Activated CD4-positive, alpha-beta T cell treated with anti-CD3 and anti-CD28 coated beads for 4 hours (primary cell): ENCODE measurements at regions not wholly inside any gene's neighbourhood (a gene's known extent, or its start where the extent isn't known, plus 50 kb on each side); places are given as distances from the start of the nearest gene placed in this dataset.
"Not testable (repeated sequence)": the region's sequence is repeated elsewhere in the genome, so short reads cannot be mapped to it uniquely, and the experiment has no call there.

ENCODE experiments used
- DNase-seq, 2 donors: peaks; one replicate each; pipeline ENCODE4 v3.0.0-alpha.2; 2020

DNA sequence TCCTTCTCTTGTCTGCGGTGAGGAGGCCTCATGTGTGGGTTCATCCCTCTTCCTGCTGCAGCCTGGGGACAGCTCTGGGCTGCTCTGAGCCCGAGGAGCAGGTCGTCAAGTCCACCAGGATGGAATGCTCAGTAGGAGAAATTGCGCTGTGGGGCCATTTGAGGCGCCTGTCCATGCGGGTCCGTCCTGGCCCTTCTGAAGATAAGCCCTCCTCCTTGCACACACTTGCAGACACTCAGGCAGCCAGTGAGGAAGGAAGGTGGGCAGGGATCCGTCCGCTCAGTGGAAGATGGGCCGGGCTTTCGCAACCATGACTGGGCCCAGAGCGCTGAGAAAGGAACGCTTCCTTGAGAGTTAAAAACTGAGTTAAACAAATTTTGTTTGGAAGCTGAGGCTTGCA lies 356.8 kb downstream of the GLRX3 start:
- no peak for DNase-seq

DNA sequence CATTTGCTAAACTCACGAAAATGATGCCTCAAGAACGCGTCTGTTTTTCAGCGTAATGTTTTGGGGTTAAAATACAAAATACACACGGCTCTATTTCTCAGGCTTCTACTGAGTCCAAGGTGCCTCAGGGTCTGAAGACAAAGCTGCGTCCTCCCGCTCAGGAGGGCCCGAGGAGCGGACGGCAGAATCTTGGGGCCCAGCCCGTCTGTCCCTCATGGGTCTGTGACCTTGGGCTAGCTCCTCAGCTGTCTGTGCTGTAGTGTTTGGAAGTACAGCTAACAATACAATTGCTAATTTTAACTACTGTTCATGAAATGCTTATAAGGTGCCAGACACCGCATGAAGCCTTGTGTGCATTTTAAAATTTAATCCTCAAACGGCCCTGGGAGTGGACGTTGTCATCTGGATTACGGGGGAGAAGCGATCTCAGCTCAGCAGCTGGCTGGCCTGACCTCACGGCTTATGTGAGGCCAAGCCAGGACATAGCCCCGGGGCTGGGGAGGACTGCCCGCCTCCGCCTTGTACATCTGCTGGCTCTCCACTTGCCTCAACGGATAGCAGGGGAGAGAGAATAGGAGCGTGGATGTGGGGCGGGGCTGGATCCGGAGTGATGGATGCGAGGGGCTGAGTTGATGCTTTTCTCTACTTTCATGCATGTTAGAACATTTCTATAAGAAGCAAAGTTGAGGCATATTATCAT lies 357.4 kb downstream of the GLRX3 start:
- no peak for DNase-seq

DNA sequence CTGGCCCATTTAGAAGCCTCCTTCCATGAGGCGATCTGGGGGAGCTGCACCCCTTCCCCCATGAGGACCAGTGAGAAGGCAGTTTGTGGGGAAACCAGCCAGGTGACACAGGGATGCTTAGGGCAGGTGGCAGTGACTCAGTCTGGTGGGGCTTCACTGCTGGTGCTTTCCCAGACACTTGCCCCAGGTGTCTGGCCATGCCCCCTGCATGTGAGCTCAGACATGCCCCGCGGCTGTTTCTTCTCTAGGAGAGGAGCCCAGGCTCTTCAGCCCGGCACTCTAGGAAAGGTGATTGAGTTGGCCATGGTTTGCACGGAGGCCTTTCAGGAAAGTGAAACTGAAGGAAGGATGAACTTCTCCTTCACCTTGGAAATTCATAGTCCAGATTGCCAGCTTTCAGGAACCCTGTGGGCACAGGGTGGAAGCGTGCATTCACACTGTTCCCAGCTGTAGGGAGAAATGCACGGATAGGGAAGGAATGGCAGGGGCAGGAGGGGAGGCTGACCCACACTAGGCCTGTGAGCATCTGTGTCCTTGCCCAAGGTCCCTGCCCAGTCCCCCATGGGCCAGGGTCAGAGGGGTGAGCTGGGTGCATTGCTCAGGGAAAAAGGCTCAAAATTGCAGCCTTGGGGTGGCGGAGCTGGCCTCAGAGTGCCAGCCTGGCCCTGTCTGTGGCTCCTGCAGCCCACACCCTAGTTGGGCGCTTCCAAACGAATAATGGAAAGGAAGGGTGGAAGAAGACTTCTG lies 359.1 kb downstream of the GLRX3 start:
- no peak for DNase-seq

DNA sequence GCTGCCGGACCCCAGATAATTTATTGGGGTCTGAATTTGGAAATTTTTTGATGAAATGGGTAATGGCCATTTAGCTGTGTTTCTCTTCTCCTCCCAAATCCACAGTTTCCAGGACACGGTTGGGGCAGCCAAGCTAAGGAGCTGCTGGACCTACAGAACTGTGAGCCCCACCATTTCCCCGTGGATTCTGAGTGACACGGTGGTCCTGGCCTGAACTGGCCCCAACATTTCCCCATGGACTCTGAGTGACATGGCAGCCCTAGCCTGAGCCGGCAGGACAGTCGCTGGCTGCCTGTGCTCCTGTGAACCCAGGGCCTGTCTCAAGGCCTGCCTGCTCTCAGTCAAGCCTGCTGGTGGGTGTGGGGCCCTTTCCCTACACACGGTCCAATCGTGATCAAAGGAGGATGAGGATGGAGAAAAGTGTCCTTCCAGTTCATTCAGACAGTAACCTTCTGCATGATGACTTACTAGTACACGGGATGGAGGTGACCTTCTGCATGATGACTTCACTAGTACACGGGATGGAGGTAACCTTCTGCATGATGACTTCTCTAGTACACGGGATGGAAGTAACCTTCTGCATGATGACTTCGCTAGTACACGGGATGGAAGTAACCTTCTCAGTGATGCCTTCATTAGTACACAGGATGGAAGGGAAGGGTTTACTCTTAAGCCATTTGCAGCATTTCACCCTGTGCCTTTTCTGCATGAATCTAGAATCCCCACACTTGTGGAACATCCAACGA lies 359.9 kb downstream of the GLRX3 start:
- DNase-seq: no peak

DNA sequence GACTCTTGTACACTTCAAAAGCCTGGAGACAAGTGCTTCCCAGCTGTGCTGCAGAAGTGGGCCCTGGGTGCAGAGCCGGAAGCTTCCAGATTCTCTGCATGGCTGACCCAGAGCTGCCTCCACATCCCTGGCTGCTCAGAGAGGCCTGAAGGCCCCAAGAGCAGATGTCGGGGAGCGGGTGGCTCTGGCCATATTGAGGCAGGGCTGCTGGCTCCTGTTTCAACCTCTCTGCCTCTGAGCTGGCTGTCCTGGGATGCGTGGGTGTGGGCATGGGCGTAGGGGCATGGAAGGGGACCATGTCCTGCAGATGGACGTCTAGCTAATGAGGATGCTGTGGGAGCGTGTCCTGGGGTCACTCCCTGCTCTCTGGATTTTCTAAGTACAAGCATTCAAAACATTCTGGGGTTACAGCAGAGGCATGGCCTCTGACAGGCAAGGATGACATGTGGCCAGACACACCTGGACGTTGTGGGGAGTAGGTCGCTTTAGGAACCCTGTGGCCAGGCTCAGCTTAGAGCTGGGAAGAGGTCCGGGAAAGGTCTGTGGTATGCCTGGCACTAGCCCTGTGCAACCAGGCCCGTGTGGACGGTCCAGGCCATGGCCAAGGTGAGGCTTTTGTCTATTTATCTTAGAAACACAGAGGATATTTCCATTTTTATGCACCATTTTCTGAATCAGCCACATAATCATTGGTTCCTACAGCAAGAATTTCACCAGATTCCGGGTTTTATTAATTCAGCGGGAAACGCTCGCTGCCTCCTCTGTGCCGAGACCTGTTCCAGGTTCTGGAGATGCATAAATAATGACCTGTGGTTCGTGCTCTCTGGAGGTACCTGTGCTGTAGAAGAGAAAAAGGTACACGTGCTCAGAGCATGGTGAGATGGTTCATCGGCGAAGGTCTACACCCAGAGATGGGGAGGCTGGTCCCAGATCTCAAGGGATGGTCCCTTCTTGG lies 361.1 kb downstream of the GLRX3 start:
- no peak for DNase-seq

DNA sequence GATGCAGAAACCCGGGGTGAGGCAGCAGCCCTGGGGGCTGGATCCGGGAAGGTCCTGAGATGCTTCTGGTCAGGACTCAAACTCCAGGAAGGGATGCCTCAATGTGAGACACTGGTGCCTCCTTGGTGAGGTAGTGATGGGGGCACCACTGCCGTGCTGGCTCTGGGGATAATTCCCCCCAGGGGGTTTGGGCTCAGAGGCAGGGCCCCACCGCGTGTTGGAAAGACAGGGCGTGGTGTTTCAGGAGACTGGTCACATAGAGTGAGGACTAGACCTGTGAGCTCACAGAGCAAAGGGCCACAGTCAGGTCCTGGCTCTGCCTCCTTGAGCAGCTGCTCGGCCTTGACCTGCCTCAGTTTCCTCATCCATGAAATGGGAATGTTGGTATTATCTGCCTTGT lies 361.9 kb downstream of the GLRX3 start:
- DNase-seq: no peak

DNA sequence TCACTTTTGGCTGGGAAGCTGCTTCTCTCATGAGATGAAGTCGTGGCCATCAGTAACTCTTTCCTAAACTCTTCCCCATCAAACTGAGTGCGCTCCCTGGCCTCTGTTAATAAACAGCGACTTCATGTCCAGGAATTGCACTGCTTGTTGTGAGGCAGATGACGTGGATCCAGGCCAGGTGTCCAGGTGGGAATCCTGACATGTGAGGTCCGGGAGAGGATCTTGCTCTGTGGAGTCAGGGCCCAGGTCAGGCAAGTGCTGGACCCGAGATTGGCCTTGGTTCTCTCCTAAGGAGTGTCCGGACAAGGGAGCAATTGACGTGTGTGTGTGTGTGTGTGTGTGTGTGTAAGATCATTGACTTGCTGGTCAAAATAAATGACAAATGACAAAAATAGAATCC lies 362.7 kb downstream of the GLRX3 start:
- no peak for DNase-seq

DNA sequence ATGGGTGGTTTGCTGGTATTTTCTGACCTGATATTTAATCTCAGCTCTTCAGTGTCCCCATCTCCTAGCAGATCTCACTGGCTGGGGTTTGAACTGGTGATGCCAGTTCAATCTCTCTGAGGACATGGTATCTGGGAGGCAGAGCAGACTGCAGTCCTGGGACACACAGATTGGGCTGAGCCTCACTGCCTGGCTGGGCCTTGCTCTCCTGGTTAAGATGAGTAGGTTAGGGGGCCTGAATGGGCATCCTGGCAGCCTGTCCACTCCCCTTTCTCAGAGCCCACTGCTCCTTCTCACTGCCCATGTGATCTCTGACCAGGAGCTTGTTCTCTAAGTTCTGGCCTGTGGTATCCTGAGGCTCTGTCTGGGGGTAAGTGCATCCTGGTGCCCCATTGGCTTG lies 363.4 kb downstream of the GLRX3 start:
- DNase-seq: no peak

DNA sequence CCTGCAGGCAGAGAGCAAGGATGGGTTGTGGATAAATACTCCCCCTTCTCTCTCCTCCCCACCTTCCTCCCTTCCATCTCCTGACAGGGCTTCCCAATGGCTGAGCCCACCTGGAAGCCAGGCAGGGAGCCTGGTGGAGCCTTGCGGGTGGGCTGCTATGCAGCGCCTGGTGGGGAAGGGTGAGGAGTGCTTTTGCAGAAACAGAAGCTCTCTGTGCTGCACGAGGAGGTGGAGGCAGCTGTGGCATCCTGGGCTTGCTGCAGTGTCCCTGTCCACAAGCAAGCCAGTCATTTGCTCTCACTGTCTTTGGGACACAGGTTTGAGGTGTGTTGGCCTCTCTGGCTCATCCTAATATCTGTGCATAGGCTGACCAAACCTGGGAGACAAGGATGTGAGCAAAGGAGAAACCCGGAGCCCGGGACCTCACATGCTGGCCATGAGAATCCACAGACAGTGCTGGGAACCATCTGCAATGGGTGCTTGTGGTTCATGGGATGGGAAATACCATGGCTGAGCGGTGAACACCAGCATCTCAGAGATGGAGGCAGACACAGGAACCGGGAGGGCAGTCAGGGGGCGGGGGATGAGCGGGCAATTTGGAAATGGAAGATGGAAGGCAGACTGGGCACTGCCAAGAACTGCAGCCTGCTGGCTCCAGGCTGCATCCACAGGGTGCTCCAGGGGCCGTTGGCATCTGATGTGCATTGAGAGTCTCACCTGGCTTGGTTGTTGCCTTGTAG lies 364.2 kb downstream of the GLRX3 start:
- no peak for DNase-seq

DNA sequence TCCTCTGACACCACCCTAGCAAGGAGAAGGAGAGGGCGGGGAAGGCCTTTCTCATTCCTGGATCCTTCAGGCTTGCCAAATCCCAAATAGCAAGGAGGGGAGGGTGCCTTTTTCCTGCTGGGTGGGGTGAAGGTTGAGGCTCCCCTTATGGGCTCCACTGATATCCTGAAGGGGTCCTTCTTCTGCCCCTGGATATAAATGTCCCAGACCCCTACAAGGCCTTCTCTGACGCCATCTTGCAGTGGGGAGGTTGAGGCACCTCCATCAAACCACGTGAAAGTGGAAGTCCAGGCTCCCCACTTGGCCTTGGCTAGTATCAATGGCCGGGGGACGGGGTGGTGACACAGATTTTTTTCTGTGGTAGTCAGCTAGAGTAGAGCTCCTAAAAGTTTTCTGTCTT lies 371.3 kb downstream of the GLRX3 start:
- DNase-seq: no peak

DNA sequence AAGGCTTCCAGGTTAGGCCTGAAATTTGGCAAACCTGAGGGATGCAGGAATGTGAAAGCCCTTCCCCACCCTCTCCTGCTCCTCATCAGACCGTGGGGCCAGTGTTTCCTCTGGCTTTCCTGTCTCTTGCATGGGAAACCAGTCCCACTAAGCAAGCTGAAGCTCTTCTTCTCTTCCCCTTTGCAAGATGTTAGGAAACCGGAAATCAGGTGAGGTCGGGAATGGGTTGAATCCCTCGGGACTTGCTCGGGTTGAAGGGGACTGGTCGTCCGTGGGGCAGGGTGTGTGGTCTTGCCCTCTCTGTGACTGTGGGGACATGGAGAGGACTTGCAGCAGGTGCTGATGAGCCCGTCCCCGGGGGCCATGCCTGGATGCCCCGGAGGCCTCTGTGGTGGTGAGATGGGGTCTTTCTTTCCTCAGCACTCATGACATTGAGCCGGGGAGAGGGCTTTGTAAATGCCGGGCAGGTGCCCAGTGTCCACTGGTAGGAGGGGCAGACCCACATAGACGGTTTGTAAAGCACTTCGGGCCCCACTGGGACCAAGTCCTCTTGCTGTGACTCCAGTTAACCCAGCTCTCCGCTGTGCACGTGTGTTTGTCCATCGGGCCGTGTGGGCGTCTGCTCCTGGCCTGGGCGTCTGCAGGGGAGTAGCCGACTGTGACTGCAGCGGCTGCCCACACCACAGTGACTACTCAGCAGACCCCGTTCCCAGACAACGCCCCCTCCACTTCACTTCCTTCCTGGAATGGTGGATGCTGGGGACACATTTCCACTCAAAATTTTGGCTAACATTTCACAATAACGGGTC lies 373.9 kb downstream of the GLRX3 start:
- DNase-seq: no peak

DNA sequence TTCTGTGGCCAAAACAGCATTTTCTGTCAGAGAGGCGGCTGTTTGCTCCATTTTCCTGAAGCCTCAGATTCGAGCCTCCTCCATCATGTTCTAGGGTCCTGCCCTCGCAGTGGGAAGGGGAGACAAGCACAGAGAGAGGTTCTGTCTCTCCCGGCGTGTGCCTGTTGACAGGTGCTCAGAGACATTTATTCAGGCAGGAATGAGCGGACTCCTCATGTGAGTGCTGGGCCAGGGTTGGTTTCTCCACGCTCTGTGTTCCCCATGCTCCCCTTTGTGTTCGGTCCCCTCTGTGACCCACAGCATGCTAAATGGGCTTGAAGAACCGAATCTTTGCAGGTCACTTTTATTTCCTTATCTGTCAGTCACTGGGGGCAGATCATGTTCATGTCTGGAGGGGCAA lies 374.6 kb downstream of the GLRX3 start:
- no peak for DNase-seq

DNA sequence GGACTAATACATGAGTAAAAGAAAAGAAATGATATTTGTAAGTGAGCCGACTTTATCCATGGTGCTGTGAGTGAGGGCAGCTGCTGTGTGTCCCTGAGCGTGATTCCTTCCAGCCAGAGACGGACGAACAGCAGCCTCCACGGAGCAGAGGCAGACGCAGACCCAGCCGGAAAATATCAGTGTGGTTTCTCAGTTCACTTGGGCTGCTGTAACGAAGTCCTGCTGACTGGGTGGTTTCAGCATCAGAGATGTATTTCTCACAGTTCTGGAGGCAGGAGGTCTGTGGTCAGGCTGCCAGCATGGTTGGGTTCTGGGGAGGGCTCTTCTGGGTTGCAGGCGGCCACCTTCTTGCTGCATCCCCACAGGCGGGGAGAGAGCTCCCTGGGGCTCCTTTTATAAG lies 375.6 kb downstream of the GLRX3 start:
- DNase-seq: no peak

DNA sequence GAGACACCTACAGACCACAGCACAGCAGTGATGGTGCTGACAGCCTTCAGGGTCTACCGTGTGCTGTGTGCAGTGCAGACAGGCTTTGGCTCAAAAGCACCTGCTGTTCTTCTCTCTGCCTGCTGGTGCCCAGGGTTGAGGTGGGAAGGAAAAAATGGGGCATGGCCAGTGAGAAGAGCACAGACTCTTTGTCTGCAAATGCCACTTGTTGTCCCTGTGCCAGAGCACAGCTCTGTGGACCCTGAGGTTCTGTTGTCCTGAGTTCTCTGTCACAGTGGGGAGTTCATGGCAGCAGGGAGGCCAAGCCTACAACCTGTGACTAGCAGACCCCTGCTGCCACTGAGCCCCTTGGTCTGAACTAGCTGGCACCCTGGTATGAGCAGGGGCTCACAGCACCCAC lies 376.7 kb downstream of the GLRX3 start:
- no peak for DNase-seq

DNA sequence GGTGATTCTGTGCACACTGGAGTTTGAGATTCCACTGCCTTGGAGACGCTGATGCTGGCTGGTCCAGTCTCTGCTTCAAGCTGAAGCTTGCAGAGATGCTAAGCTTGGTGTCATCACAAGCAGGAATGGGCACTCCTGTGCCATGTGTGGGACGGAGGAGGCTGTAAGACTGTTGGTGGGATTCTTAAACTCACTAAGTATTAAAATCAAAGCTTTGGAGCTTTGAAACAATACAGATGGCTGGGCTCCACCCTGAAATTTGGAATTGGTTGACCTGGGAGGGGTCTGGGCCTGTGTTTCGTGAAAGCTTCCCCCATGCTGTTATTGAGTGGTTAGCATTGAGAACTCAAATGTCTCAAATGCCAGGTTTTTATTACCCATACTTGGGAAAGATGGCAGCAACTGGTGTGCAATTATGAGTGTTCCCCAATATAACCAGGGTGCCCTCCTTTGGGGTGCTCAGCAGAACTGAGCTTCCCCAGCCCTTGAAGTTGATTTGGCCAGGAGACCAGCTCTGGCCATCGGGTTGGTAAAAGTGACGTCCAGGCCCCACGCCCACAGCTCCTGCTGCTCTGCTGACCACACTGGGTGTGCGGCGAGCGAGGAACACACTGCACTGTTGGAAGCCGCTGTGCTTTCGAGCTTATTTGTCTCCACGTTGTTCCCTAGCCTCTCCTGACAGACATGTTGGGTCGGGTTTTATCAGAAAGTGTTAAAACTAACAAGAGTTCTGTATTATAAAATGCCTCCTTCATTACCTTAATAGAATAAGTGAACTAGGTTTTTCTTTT lies 377.7 kb downstream of the GLRX3 start:
- DNase-seq: no peak

DNA sequence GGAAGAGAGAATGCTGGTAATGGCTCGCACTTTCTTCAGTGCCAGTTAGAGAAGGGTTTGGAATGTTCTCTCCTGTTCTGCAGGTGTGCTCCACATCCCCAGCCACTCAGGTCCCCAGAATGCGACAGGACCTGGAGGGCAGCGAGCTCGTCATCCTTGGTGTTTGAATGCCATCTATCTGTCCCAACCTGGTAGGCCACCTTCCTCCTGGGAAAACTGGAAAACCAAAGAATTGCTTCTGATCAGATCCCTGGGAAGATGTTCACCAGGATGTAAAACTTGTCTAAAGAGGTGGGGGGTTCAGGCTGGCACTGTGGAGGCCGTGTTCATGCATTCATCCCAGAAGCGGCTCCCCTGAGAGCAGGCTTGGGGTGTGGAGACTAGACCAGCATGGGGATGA lies 379.5 kb downstream of the GLRX3 start:
- no peak for DNase-seq

DNA sequence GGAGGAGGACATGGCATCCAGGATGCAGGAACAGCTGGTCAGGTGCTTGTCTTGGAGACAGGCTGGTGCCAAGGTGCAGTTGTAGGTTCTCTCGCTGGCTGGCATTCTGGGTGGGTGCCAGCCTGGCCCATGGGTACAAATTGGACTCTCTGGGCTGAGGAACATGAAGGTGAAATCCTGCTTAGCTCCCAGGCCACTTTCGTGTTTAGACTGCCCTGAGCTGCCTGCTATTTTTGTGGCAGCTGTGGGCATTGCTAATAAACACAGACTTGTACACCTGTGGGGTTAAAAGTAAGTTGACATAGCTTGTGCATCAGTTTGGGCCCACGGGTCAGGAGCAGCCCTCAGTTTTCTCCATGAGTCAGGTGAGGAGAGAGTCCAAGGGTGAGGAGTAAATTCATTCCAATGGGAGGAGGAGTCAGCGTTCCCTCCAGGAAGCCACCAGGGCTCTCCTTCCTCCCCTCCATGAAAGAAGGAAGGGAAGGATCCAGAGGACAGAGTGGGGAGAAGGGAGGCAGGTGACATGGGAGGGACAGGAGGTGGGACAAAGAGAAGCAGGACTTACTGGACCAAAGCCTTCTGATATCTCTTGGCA lies 380.0 kb downstream of the GLRX3 start:
- no peak for DNase-seq

DNA sequence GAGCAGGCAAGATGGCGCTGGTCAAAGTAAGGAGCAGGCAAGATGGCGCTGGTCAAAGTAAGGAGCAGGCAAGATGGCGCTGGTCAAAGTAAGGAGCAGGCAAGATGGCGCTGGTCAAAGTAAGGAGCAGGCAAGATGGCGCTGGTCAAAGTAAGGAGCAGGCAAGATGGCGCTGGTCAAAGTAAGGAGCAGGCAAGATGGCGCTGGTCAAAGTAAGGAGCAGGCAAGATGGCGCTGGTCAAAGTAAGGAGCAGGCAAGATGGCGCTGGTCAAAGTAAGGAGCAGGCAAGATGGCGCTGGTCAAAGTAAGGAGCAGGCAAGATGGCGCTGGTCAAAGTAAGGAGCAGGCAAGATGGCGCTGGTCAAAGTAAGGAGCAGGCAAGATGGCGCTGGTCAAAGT lies 382.7 kb downstream of the GLRX3 start:
- DNase-seq: not testable (repeated sequence)

DNA sequence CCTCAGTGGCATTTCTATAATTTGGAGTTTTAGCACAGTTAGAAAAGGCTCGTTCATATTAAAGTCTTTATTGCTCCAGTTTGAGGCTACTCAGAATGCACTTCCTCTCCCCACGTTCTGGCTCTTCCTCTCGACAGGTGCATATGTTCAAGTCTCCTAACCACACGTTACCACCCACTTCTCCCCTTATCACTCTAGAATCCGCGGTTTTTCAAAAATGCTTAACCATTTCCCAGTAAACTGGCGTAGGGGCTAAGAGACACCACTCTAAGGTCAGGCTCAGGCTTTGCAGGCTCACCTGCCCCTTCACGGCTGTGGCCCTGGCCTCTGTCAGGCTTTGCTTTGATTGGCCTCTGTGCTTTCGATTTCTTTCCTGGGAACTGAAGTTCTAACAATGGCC lies 383.6 kb downstream of the GLRX3 start:
- no peak for DNase-seq

DNA sequence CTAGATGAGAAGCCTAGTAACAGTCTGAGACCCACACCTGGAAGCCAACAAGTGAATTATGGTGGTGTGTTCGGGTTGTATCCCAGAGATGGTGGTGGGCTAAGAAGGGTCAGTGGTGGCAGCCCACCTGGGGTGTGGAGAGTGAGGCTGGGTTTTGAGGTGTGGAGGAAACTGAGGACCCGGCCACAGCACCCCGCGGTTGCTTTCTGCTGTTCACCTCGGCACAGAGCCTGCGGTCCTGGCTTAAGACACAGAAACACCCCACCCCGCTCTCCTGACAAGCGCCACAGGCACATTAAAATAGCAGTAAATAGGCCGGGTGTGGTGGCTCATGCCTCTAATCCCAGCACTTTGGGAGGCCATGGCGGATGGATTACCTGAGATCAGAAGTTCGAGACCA lies 395.1 kb downstream of the GLRX3 start:
- DNase-seq: no peak
